Activated CD8-positive, alpha-beta memory T cell treated with anti-CD3 and anti-CD28 coated beads, Interleukin-2, amount 10 ng/mL, durations not matched to agents 7 days and 5 days (primary cell): ENCODE measurements at regions not wholly inside any gene's neighbourhood (a gene's known extent, or its start where the extent isn't known, plus 50 kb on each side); places are given as distances from the start of the nearest gene placed in this dataset.
A peak's percentile ranks its signal among the peaks of the same experiment; 100 is the strongest.

Experiments
- ATAC-seq: fragments of 150-1000 bp; cut with Tn5 transposase; one replicate; pipeline ENCODE4 v1.10.0; 2021; ENCODE audit warnings: moderate library complexity
- CTCF ChIA-PET: fragments of 350-600 bp; sonication (Branson Sonifier 250); formaldehyde crosslinking; loops from one replicate; lab custom pipeline; 2021; ENCODE audit warnings: antibody characterized with exemption; lab: Charles Lee
- DNase-seq: peaks from one replicate; pipeline ENCODE4 v3.0.0-alpha.2; 2020
- H3K27ac Mint-ChIP-seq: one replicate; pipeline ENCODE4 v1.8.0; 2021; ENCODE audit warnings: mild to moderate bottlenecking, mixed read lengths
- H3K27me3 Mint-ChIP-seq: one replicate; pipeline ENCODE4 v1.8.0; 2021; ENCODE audit warnings: mixed read lengths
- H3K36me3 Mint-ChIP-seq: one replicate; pipeline ENCODE4 v1.8.0; 2021; ENCODE audit warnings: mild to moderate bottlenecking, mixed read lengths
- H3K4me1 Mint-ChIP-seq: one replicate; pipeline ENCODE4 v1.8.0; 2021; ENCODE audit warnings: mixed read lengths
- H3K4me3 Mint-ChIP-seq: one replicate; pipeline ENCODE4 v1.8.0; 2021; ENCODE audit warnings: mild to moderate bottlenecking, moderate library complexity, mixed read lengths
- H3K9me3 Mint-ChIP-seq: one replicate; pipeline ENCODE4 v1.8.0; 2022; ENCODE audit warnings: low read depth, mixed read lengths

- CTCF ChIA-PET = interaction anchor here (2.1 kb wide), 1 partner anchor 11 kb away, joined by 11 read pairs; no protein-coding TSS in a partner anchor
- H3K9me3 Mint-ChIP-seq = no peaks in the 10 kb centered on the region
- H3K27me3 Mint-ChIP-seq = peaks cover 87% of the 10 kb centered on the region
- peak overlapping the region; percentile 69 for H3K4me3 Mint-ChIP-seq
- H3K4me1 Mint-ChIP-seq = peaks cover 24% of the 10 kb centered on the region
- no peak overlapping the region for H3K27ac Mint-ChIP-seq
- DNase-seq = peak; percentile 68
- no peaks in the 10 kb centered on the region for H3K36me3 Mint-ChIP-seq
- peak; percentile 90 for ATAC-seq
Measured at GRCh38 chr4:153153339-153153871, 50.8 kb upstream of the TRIM2 start.

GRCh38 chr4:153154007-153154975, 50.0 kb upstream of the TRIM2 start:
- DNase-seq = no peak
- H3K9me3 Mint-ChIP-seq = no peaks in the 10 kb centered on the region
- H3K27ac Mint-ChIP-seq = no peak overlapping the region
- no peak for ATAC-seq
- H3K36me3 Mint-ChIP-seq = no peaks in the 10 kb centered on the region
- H3K27me3 Mint-ChIP-seq = peaks cover 86% of the 10 kb centered on the region
- CTCF ChIA-PET = interaction anchor here (2.1 kb wide), 1 partner anchor 12 kb away, joined by 11 read pairs; no protein-coding TSS in a partner anchor
- H3K4me3 Mint-ChIP-seq = peak overlapping the region; percentile 69
- peaks cover 24% of the 10 kb centered on the region for H3K4me1 Mint-ChIP-seq
